ENCODE measurements at regions not wholly inside any gene's neighbourhood (a gene's known extent, or its start where the extent isn't known, plus 50 kb on each side); places are given as distances from the start of the nearest gene placed in this dataset.

DNA sequence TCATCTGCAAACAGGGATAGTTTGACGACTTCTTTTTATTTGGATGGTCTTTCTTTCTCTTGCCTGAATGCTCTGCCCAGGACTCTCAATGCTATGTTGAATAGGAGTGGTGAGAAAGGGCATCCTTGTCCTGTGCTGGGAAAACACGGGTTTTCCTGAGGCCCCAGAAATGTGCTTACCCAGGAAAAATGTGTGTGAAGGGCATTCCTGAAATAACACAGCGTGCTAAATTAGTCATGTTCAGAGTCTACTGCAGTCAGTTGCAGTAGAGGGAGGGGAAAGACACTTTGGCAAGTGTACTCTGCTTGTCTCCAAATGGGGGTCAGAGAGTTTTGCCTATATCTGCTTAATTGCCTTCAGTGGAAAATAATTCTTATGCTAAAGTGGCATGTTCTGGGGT, 153.9 kb downstream of the CCNG2 start:
- no peak for TF ChIP-seq EZH2 (IDR thresholded peaks at IDR 0.05; ENCODE audit: low read length)
- TF ChIP-seq, protein P1, sequence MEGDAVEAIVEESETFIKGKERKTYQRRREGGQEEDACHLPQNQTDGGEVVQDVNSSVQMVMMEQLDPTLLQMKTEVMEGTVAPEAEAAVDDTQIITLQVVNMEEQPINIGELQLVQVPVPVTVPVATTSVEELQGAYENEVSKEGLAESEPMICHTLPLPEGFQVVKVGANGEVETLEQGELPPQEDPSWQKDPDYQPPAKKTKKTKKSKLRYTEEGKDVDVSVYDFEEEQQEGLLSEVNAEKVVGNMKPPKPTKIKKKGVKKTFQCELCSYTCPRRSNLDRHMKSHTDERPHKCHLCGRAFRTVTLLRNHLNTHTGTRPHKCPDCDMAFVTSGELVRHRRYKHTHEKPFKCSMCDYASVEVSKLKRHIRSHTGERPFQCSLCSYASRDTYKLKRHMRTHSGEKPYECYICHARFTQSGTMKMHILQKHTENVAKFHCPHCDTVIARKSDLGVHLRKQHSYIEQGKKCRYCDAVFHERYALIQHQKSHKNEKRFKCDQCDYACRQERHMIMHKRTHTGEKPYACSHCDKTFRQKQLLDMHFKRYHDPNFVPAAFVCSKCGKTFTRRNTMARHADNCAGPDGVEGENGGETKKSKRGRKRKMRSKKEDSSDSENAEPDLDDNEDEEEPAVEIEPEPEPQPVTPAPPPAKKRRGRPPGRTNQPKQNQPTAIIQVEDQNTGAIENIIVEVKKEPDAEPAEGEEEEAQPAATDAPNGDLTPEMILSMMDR (optimal IDR thresholded peaks at IDR 0.05 in 1 of 3, IDR thresholded peaks at IDR 0.05 in 1 of 3, conservative IDR thresholded peaks at IDR 0.05 in 1 of 3; ENCODE audit: extremely low read depth in 1 of 3, insufficient read depth in 2 of 3, low read length in 3 of 3) = no peak
